ENCODE measurements at regions not wholly inside any gene's neighbourhood (a gene's known extent, or its start where the extent isn't known, plus 50 kb on each side); places are given as distances from the start of the nearest gene placed in this dataset.

DNA sequence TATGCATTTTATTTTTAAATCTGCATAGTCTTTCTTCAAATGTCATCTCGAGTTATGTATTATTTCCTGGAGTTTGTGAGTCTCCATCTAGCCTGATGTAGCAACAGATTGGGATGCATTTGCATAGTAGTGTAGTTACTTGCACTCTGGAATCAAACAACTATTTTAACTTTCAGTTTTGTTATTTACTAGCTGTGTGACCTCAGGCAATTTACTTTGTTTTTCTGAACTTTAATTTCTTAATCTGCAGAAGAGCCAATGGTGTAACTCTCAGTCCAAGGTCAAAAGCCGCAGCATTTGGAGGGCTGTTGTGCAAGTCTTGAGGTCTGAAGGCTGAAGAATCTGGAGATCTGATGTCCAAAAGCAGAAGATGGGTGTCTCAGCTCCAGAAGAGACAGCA is 175.8 kb upstream of the SORCS1 start:
- Histone ChIP-seq H3K9me3 (ENCODE audit: low read length) (no peaks in the 10 kb centered on the region), H3K36me3 (ENCODE audit: insufficient read depth, low read length) (no peaks in the 10 kb centered on the region), H3K4me1 (ENCODE audit: insufficient read depth, low read length, severe bottlenecking) (no peaks in the 10 kb centered on the region), H3K9ac (ENCODE audit: low read length) (no peak overlapping the region), H3K27ac (ENCODE audit: low read depth, low read length, poor library complexity, severe bottlenecking) (no peak overlapping the region), H3K9me2 (ENCODE audit: low read depth, low read length) (no peaks in the 10 kb centered on the region), H2AFZ (ENCODE audit: low read length) (no peak overlapping the region), H3K27me3 (ENCODE audit: insufficient read depth, low read length) (no peaks in the 10 kb centered on the region), H4K20me1 (ENCODE audit: insufficient read depth, low read length) (no peaks in the 10 kb centered on the region), H3K4me2 (ENCODE audit: low read length) (no peak overlapping the region), H3K79me2 (ENCODE audit: insufficient read depth, low read length) (no peaks in the 10 kb centered on the region), H3K4me3 (ENCODE audit: low read depth, low read length, poor library complexity, severe bottlenecking) (no peak overlapping the region), H3F3A (ENCODE audit: insufficient read depth, low read length) (no peaks in the 10 kb centered on the region)
- no peak for TF ChIP-seq EZH2 (IDR thresholded peaks at IDR 0.05; ENCODE audit: borderline replicate concordance, low read length)
- TF ChIP-seq, protein P1, sequence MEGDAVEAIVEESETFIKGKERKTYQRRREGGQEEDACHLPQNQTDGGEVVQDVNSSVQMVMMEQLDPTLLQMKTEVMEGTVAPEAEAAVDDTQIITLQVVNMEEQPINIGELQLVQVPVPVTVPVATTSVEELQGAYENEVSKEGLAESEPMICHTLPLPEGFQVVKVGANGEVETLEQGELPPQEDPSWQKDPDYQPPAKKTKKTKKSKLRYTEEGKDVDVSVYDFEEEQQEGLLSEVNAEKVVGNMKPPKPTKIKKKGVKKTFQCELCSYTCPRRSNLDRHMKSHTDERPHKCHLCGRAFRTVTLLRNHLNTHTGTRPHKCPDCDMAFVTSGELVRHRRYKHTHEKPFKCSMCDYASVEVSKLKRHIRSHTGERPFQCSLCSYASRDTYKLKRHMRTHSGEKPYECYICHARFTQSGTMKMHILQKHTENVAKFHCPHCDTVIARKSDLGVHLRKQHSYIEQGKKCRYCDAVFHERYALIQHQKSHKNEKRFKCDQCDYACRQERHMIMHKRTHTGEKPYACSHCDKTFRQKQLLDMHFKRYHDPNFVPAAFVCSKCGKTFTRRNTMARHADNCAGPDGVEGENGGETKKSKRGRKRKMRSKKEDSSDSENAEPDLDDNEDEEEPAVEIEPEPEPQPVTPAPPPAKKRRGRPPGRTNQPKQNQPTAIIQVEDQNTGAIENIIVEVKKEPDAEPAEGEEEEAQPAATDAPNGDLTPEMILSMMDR (IDR thresholded peaks at IDR 0.05; ENCODE audit: low read length): no peak

DNA sequence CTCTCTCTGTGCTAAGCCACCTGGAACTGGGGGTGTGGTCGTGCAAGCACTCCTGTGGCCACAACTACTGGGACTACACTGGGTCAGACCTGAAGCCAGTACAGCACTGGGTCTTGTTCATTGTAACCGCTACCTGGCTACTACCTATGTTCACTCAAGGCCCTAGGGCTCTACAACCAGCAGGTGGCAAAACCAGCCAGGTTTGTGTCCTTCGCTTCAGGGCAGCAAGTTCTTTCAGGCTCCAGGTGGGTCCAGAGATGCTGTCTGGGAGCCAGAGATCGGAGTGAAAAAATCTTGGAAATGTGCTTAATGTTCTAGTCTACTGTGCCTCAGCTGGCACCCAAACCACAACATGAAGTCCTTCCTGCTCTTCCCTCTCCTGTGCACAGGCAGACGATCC is 171.6 kb upstream of the SORCS1 start:
- H3K4me1 ChIP-seq (ENCODE audit: insufficient read depth, low read length, severe bottlenecking): no peaks in the 10 kb centered on the region
- no peaks in the 10 kb centered on the region for H3K36me3 ChIP-seq (ENCODE audit: insufficient read depth, low read length)
- H3K4me3 ChIP-seq (ENCODE audit: low read depth, low read length, poor library complexity, severe bottlenecking): no peak overlapping the region
- H3K9me2 ChIP-seq (ENCODE audit: low read depth, low read length): no peaks in the 10 kb centered on the region
- H3K4me2 ChIP-seq (ENCODE audit: low read length): no peak overlapping the region
- no peaks in the 10 kb centered on the region for H3K27me3 ChIP-seq (ENCODE audit: insufficient read depth, low read length)
- no peak overlapping the region for H2AFZ ChIP-seq (ENCODE audit: low read length)
- H3K79me2 ChIP-seq (ENCODE audit: insufficient read depth, low read length): no peaks in the 10 kb centered on the region
- H3F3A ChIP-seq (ENCODE audit: insufficient read depth, low read length): no peaks in the 10 kb centered on the region
- no peaks in the 10 kb centered on the region for H4K20me1 ChIP-seq (ENCODE audit: insufficient read depth, low read length)
- no peak overlapping the region for H3K27ac ChIP-seq (ENCODE audit: low read depth, low read length, poor library complexity, severe bottlenecking)
- no peaks in the 10 kb centered on the region for H3K9me3 ChIP-seq (ENCODE audit: low read length)
- TF ChIP-seq, protein P1 (IDR thresholded peaks at IDR 0.05; ENCODE audit: low read length): no peak
- no peak for TF ChIP-seq EZH2 (IDR thresholded peaks at IDR 0.05; ENCODE audit: borderline replicate concordance, low read length)
- no peak overlapping the region for H3K9ac ChIP-seq (ENCODE audit: low read length)

GRCh38 chr10:107317592-107317991 is 153.1 kb upstream of the SORCS1 start:
- Histone ChIP-seq H3K79me2 (ENCODE audit: insufficient read depth, low read length) (no peaks in the 10 kb centered on the region), H3K27ac (ENCODE audit: low read depth, low read length, poor library complexity, severe bottlenecking) (no peak overlapping the region), H3K36me3 (ENCODE audit: insufficient read depth, low read length) (no peaks in the 10 kb centered on the region), H3K27me3 (ENCODE audit: insufficient read depth, low read length) (no peaks in the 10 kb centered on the region), H3K4me3 (ENCODE audit: low read depth, low read length, poor library complexity, severe bottlenecking) (no peak overlapping the region), H3K4me2 (ENCODE audit: low read length) (no peak overlapping the region), H4K20me1 (ENCODE audit: insufficient read depth, low read length) (no peaks in the 10 kb centered on the region), H2AFZ (ENCODE audit: low read length) (no peak overlapping the region), H3K9me2 (ENCODE audit: low read depth, low read length) (no peaks in the 10 kb centered on the region), H3F3A (ENCODE audit: insufficient read depth, low read length) (no peaks in the 10 kb centered on the region), H3K4me1 (ENCODE audit: insufficient read depth, low read length, severe bottlenecking) (no peaks in the 10 kb centered on the region), H3K9ac (ENCODE audit: low read length) (no peak overlapping the region), H3K9me3 (ENCODE audit: low read length) (no peaks in the 10 kb centered on the region)
- TF ChIP-seq, protein P1 (IDR thresholded peaks at IDR 0.05; ENCODE audit: low read length): no peak
- no peak for TF ChIP-seq EZH2 (IDR thresholded peaks at IDR 0.05; ENCODE audit: borderline replicate concordance, low read length)

Measured in OCI-LY1 (cell line).